ELF-1 (cell line): ENCODE measurements at regions not wholly inside any gene's neighbourhood (a gene's known extent, or its start where the extent isn't known, plus 50 kb on each side); places are given as distances from the start of the nearest gene placed in this dataset.
A peak's percentile ranks its signal among the peaks of the same experiment; 100 is the strongest.
"Not testable (repeated sequence)": the region's sequence is repeated elsewhere in the genome, so short reads cannot be mapped to it uniquely, and the experiment has no call there.

ENCODE experiments used
- DNase-seq: peaks from one replicate; pipeline ENCODE4 v3.0.0-alpha.2; 2016; ENCODE audit warnings: low read depth, low spot score

DNA sequence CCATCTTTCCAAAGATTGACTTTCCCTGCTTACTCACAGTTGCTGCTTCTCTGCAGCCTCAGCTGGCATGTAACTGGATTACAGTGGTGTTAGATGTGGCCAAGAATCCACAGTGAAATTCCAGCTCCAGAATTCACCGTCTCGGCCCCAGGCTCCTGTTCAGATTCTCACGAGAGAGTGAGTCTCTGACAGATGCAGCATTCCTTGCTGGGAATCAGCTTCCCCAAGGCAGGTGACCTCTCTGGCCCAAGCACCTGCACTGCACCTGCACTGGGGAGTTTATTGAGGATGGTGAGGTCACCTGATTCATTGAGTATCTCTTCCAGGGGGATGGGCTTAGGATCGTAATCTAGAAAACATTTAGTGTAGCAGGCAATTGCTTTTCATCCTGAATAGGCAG, 600.5 kb upstream of the RBFOX1 start:
- peak; percentile 28 for DNase-seq

DNA sequence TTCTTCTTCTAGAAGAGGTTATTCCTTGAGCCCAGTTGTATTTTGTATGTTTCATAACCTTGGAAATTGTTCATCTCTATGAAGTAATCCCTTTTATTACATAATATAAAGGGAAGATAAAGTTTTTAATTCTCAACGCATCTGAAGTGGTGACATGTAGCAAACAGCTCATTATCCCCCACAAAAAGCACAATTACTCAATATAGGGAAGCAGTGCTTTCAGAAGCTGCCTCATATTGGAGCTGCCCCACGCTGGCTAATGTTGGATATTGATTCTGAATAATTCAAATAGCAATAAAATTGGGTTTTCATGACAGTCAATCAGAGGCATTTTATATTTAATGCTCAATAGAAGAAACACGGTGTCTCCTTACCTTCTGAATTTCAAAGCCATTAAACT, 604.3 kb upstream of the RBFOX1 start:
- DNase-seq: no peak

DNA sequence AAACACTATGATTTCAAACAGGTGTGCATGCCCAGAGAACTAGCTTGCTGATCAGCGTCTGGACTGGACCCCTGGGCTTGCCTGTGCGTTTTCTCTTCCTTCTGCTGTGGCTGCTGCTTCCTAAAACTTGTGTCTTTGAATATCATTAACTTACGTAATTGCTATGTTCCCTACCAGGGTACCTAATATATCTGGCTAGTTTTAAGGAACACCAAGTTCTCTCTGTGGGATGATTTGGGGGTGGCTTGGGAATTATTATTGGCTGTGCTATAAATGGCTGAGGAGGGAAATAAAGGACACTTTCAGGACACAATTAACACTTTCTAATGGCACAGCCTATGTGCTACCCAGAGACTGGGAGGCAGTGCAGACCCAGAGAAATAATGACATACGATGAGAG, 606.0 kb upstream of the RBFOX1 start:
- DNase-seq: no peak

DNA sequence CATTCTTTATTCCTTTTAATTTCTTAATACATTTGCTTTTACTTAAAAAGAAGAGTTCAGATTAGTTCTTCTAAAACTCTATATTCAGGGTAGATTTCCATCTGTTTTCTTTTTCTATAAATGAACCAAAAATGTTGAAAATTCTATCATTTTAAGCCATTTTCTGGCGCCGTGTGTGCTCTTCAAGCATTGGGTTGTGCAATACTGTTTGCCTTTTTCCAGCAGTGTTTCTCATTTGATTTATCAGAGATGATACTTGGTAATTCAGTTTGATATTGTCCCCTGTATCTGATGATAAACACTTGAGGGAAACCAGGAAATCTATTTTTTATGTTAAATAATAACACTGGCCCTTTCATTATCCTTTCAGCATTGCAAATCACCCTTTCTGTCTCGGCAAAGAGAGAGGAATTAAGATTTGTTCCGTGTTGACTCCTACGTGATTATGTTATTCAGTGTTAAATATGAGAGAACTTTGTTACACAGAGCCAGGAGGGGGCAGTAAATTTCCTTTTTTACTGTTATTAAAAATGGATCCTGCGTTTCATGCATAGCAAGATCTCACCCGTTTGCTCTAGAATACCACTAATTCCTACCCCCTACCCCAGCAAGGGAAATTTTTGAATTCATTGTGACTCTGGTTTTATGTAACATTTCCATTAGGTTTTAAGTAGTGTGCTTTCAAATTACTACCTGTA, 606.9 kb upstream of the RBFOX1 start:
- no peak for DNase-seq

DNA sequence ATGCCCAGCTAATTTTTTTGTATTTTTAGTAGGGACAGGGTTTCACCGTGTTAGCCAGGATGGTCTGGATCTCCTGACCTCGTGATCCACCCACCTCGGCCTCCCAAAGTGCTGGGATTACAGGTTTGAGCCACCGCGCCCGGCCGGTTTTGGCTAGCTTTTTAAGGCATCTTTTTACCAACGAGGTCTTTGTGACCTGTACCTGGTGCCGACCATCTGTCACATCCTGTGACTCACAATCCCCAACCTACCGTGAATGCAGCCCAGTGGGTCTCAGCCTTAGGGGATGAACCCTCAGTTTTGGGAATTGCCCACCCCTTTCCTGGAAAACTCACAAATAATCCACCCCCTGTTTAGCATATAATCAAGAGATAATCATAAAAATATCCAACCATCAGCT, 607.4 kb upstream of the RBFOX1 start:
- DNase-seq: not testable (repeated sequence)

DNA sequence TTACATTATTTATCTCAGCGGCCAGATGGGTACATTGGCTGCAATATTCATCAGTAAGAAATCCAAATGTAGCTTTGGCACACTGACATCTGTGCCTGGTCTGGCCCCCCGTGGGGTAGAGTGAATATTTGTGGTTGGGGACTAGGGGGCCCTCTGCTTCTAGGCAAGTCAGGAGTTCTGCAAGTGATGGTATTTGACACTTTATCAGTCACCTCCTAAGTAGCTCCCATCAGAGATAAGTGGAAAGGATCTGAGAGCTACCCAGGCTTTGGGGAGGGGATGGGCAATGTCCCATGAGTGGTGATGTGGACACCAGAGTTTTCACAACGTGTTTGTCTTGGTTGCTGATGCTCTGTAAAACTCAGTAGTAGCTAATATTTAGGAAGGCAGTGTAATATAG, 609.9 kb upstream of the RBFOX1 start:
- DNase-seq: no peak

DNA sequence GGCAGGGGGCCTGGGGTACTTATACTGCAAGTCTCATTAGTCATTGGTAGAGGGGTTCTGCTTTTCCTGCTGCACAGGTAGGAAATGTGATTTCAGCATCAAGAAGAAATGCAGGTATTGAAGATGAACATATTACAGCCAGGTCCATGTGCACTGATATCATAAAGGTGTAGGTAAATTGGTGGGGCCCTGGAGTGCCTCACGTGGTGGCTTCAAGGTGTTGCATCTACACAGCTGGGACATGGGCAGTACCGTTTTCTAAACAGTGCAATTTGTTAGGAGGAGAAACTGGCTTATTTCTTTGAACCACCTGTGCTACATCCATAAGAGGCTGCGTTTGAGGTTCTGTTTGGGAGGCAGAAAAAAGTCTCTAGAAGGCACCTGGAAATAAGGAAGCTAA, 618.1 kb upstream of the RBFOX1 start:
- DNase-seq: no peak

DNA sequence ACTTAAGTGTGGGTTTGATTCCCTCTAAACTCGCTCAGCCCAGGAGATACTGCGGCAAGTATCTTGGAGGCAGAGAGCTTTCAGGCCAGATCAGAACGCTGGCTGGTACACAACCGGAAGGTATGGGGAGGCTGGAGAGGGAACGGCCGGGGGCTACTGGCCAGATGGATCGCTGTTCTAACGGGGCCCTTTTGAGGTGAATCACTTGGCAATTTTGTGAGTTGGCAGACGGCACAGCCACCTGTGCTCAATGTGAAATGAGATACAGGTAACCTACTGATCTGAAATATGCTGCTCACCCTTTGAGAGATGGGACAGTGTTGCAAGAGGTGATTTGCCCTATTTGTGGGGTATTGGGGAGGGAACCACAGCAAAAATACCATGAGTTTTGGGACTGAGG, 622.9 kb upstream of the RBFOX1 start:
- DNase-seq: no peak

DNA sequence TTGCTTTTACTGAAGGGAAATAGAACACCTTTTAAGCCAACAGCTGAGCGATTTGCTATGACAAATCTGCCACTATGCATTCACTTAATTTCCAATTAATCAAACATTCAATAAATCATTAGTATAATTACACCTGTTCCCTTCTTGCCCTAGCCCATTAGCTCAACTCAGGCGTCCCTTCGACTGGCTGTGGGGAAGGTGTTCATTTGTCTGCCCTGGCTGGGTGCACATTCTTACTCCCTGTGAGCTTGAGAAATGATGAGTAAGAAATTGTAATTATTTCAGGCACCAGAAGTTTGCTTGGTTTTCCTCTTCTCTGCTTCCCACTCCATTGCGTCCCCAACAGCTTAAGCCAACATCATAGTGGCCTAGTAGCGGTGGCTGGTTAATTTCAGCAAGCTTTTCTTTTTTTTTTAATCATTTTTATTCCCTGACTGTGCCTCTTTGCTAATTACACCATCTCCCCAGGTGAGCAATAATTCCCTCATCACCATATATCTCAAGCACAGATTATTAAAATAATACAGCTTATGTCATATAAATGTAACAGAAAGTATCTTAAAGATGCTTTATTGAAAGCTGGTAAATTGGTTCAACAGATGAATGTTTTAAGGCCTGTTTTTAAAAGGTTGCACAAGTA, 623.9 kb upstream of the RBFOX1 start:
- no peak for DNase-seq

DNA sequence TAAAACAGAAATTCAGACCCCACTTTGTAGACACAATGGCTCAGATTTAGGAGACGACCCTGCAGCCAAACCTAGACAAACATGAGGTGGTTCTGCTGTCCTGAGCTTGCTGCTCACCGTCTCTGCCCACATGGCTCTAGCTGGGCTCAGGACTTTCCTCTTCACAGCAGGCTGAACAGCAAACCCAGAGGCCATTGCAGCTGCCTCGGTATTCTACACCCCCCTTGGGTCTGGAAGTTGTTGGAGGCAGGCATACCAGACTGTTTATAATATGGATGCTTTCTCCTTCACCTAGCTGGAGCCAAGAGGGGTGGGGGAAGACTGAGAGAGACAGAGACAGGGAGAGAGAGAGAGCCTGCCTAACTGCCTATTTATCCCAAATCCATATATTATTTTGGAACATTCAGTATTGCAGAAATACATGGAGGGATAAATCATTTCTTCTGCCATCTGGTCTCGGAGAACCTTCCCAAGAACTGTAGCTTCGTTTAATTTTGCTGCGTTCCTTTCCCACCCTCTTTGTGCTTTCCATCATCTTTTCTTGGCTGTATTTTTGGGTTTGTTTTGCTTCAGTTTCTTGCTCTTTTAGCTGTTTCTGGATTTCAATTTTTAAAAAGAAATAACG, 628.2 kb upstream of the RBFOX1 start:
- DNase-seq: no peak

DNA sequence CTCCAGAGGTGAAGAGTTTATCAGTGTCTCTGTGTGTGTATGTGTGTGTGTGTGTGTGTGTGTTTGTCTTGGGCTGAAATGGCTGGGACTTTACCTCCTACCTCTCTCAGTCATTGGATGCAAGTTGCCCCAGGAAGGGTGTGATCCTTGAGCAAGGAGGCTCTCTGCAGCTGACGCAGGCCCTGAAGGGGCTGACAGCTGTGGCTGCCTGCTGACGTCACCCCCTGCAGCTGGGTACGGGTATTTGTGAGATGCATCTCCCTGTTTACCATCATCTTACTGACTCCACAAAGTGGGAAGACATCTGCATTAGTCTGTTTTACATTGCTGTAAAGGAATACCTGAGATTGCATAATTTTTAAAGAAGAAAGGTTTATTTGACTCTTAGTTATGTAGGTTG, 631.5 kb upstream of the RBFOX1 start:
- no peak for DNase-seq

DNA sequence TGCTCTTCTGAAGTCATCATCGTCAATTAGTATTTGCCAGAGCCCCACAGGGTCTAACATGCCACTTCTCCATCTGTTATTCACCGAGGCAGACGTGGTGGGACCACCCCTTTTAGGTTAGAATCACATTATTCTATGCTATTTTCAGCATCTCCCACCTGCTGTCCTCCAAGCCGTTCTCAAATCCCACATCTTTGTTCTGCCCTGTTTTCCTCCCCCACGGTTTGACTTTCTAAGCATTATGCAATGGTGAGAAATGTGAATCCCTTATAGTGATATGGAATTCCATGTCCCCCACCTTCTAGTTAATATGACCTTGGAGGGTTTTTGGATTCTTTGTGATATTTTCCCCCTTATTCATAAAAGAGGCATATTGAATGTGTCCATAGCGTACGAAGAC, 634.1 kb upstream of the RBFOX1 start:
- DNase-seq: no peak

DNA sequence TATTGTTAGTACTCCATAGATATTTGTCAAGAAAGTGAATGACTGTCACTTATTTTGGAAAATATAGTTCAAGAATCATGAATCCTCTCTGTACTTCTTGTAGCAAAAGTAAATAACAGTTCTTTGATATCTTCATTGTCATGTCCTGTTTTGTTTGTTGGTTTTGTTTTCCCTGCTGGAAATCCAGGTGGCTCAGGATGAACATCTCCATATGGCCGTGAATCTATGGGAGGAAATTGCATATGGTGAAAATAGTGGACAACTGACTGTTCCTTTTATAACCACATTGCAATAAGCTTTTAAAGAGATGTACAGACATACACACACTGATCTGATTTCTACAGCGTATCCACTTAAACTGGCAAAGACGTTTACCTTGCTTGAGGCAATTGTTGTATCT, 637.0 kb upstream of the RBFOX1 start:
- DNase-seq: no peak

DNA sequence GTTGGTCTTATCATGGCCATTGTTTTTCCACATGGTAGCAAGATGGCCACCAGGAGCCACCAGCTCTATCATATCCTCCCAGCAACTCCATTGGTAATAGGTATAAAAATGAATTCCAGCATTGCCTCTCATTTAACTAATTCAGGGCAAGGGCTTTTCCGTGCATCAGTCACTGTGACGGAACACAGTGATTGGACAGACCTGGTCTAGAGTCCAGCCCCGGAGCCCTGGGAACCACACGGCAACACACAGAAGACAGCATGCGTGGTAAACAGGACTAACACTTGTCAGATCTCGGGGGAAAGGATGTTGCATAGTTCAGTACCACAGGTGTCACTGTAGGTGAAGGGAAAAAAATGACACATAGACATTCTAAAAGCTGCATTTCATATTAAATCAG, 638.0 kb upstream of the RBFOX1 start:
- no peak for DNase-seq

DNA sequence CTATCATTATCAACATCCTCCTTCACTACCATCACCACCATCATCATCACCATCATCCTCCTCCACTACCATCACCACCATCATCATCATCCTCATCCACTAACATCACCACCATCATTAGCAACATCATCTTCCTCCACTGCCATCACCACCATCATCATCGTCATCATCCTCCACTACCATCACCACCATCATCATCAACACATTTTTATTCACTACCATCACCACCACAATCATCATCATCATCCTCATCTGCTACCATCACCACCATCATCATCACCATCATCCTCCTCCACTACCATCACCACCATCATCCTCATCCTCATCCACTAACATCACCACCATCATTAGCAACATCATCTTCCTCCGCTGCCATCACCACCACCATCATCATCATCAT, 639.2 kb upstream of the RBFOX1 start:
- DNase-seq: not testable (repeated sequence)

DNA sequence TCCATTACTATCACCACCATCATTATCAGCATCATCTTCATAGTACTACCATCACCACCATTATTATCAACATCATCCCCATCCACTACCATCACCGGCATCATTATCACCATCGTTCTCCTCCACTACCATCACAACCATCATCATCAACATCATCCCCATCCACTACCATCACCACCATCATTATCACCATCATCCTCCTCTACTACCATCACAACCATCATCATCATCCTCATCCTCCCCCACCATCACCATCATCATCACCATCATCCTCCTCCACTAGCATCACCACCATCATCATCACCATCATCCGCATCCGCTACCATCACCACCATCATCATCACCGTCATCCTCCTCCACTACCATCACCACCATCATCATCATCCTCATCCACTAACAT, 639.8 kb upstream of the RBFOX1 start:
- no peak for DNase-seq

DNA sequence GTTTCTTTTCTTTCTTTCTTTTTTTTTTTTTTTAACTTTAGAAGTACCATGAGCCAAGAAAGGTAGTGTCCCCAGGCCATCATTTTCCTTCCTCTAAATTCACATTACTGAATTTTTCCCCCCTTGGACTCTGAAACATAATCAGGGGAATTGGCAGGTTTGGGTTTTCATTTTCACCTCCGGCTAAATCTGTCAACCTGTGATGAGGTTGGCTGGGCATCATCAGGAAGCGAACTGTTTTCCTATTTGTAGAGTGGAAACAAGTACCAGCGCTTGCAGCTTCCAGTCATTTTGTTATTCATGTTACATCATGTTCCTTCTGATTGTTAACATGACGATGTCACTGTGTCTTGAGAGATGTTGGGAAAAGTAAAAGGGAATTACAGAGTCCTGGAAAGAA, 641.9 kb upstream of the RBFOX1 start:
- no peak for DNase-seq

DNA sequence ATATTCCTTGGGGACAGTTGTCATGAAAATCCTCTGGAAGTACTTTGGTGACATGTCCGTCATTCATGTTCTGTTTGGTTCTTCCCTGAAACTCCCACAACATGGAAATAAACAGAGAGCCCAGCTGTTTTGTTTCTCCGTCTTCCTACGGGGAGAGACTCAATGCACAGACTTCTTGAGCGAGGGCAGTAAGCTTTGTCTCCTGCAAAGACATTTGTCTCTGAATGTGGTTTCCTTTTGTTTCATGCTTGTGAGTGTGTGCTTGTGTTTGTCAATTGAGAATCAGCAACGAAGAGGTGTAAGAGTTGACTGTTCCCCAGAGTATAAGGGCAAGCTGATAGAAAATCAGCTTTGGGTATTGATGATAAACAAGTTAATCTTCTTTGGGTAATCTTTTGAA, 643.0 kb upstream of the RBFOX1 start:
- no peak for DNase-seq

DNA sequence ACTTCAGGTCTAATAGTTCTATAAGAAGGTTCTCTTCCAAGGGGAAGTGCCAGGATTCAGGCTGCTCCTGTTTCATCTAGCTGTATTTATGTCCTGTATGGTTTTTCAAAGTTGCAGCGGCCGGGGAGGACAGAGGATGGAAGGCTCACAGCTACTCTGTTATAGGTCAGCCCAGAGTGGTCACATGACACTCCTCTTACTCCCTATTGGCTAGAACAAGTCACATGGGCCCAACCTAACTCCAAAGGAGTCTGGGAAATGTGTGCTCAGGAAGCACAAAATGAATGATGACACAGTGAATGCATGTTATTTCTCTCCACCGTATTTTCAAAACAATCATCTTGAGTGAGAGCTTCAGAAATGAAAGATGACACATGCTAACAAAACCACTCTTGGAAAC, 645.1 kb upstream of the RBFOX1 start:
- no peak for DNase-seq

DNA sequence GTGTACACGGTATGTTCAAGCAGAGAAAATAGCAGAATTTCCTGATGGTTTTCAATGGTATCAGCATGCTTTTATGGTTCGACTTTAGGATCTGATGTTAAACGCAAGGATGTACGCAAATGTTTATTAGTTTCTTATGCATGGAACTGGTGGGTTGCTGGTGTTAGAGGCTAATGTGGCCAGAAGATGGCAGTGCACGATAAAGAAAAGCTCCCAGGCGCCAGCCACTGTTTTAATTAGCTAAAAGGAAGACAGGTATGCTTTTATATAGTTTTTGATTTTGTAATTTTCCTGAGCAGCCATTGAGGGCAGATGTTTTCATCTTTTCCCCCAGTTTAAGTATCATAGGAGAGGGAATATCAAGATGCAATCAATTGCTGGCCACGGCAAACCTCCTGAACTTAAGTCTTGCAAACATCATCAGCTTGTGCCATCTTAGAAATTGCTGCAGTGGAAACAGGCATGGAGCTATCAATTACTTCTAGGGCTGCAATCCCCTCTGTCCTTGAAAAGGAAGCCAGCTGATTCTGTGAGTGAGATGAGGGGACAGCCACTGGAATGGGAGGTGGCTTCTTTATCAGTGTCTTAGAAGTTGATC, 648.5 kb upstream of the RBFOX1 start:
- peak; percentile 59 for DNase-seq

DNA sequence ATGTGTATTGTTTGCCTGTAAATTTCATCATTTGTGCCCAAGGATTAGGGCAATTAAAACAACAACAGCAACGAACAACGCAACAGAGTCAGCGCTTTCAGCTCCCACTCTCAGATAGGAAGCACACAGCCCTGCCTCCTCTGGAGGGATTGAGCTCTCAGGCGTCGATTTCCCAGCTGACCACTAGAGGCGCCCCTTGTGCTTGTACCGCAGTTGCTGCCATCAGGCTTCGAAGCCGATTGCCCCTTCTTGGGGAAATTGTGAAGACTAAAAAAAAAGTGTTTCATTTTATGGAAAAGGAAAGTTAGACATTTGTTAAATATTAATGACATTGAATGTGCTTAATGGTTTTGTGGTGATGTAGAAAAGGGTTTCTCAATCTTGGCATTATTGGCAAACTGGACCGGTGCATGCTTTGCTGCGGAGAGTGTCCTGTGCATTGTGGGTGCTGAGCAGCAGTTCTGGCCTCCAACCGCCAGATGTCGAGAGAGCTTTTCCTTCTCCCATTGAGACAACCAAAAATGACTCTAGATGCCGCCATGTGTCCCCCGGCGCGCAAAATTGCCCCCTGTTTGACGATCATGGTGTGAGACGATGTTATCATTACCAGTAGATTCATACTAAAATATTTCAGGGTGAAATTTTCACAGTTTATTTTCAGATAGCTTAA, 650.4 kb upstream of the RBFOX1 start:
- peak; percentile 81 for DNase-seq

DNA sequence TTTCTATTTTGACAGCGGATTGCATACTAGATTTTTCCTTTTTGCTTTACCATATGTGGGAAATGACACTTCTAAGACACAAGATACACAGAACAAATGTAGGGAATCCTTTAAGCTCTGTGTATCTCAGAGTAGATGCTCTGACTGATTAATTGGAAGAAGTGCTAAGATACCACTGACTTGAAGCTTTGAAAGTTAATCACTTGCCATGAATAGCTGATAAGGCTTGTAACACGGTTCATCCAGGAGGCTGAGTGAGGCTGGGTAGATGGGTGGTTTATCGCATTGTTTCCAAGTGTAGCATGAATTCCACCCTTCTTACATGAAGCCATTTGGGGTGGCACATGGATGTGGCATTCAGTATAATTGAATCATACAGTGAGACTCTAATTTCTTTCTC, 654.1 kb upstream of the RBFOX1 start:
- DNase-seq: no peak
